Lower leg skin (tissue), 3 donors: ENCODE measurements at regions not wholly inside any gene's neighbourhood (a gene's known extent, or its start where the extent isn't known, plus 50 kb on each side); places are given as distances from the start of the nearest gene placed in this dataset.

ENCODE experiments used
- CTCF ChIP-seq, 3 donors: fragments of 450-650 bp; IDR thresholded peaks; one replicate each; pipeline ENCODE4 v1.5.1; 2016; ENCODE audit warnings: antibody characterized with exemption in 3 of 3, mild to moderate bottlenecking in 3 of 3, moderate library complexity in 2 of 3
- POLR2A ChIP-seq, 2 donors: fragments of 450-650 bp; IDR thresholded peaks; one replicate each; pipeline ENCODE4 v1.6.1; 2016 to 2017; ENCODE audit warnings: antibody characterized with exemption in 2 of 2, mild to moderate bottlenecking in 1 of 2, moderate library complexity in 1 of 2

GRCh38 chr13:74708629-74709028 is 574.4 kb upstream of the KLF12 start:
- TF ChIP-seq POLR2A (IDR thresholded peaks at IDR 0.05): no peak
- TF ChIP-seq CTCF (IDR thresholded peaks at IDR 0.05): no peak
